ENCODE measurements at regions not wholly inside any gene's neighbourhood (a gene's known extent, or its start where the extent isn't known, plus 50 kb on each side); places are given as distances from the start of the nearest gene placed in this dataset.

DNA sequence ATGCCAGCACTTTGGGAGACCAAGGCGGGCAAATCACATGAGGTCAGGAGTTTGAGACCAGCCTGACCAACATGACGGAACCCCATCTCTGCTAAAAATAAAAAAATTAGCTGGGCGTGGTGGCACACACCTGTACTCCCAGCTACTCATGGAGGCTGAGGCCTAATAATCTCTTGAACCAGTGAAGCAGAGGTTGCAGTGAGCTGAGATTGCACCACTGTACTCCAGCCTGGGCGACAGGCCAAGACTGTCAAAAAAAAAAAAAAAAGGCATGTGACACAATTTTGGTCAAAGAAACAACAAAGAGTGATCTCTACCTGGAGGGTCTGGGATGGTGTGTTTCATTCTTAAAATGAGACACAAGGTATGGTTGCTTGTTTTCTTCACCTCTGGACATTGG is 188.2 kb upstream of the HS3ST1 start:
- ChIA-PET POLR2A (interaction anchor here (0.8 to 2.3 kb wide), 4 partner anchors 8 to 111 kb away, joined by 4 to 16 read pairs (median 6); no protein-coding TSS in a partner anchor), RAD21 (ENCODE audit: low non-redundant PET in 1 of 2, low total read pairs in 2 of 2, uncharacterized antibody in 2 of 2, unreplicated experiment in 2 of 2) (no interaction called here), CTCF (no interaction called here)
- no peak overlapping the region for H3K9ac ChIP-seq (ENCODE audit: low read length)
- DNase-seq (ENCODE audit: low read depth, low spot score) = no peak
- H3K36me3 ChIP-seq (ENCODE audit: control insufficient read depth in 1 of 2, insufficient read depth in 2 of 2, low read length in 2 of 2) = no peaks in the 10 kb centered on the region
- no TSS peak for BruUV-seq (replicated peaks)
- peak overlapping the region; percentile 98 for H3K27ac ChIP-seq (ENCODE audit: low read depth, low read length)
- no peak overlapping the region for H2AFZ ChIP-seq (ENCODE audit: low read depth, low read length, poor library complexity, severe bottlenecking)
- TF ChIP-seq TCF7L2 (IDR thresholded peaks at IDR 0.05; ENCODE audit: borderline replicate concordance, extremely low read depth, insufficient read depth, insufficient read length) (no peak), POLR2A (IDR thresholded peaks at IDR 0.05; ENCODE audit: borderline replicate concordance, extremely low read depth, insufficient read depth, insufficient read length) (no peak), RAD21 (IDR thresholded peaks at IDR 0.05; ENCODE audit: low read depth) (no peak), SRF (IDR thresholded peaks at IDR 0.05; ENCODE audit: low read depth) (no peak), CBX3 (IDR thresholded peaks at IDR 0.05; ENCODE audit: low read depth) (no peak)
- TF ChIP-seq, protein P1, sequence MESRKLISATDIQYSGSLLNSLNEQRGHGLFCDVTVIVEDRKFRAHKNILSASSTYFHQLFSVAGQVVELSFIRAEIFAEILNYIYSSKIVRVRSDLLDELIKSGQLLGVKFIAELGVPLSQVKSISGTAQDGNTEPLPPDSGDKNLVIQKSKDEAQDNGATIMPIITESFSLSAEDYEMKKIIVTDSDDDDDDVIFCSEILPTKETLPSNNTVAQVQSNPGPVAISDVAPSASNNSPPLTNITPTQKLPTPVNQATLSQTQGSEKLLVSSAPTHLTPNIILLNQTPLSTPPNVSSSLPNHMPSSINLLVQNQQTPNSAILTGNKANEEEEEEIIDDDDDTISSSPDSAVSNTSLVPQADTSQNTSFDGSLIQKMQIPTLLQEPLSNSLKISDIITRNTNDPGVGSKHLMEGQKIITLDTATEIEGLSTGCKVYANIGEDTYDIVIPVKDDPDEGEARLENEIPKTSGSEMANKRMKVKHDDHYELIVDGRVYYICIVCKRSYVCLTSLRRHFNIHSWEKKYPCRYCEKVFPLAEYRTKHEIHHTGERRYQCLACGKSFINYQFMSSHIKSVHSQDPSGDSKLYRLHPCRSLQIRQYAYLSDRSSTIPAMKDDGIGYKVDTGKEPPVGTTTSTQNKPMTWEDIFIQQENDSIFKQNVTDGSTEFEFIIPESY (IDR thresholded peaks at IDR 0.05; ENCODE audit: extremely low read depth, insufficient replicate concordance, low read length) = no peak
- intact Hi-C loops (cut with micrococcal nuclease) = loop anchor here (10.0 kb wide), 1 partner anchor 72 kb away; no protein-coding TSS in a partner anchor
- H3K27me3 ChIP-seq (ENCODE audit: insufficient read depth, low read length) = no peaks in the 10 kb centered on the region
- H3K4me1 ChIP-seq (ENCODE audit: control insufficient read depth in 1 of 2, insufficient read depth in 2 of 2, low read length in 2 of 2) = peaks cover 66 to 84% of the 10 kb centered on the region in 2 experiments
- H3K4me2 ChIP-seq (ENCODE audit: low read length) = peak overlapping the region; percentile 71; the same call in 1 of the 2 replicates
- no peaks in the 10 kb centered on the region for H3K79me2 ChIP-seq (ENCODE audit: insufficient read depth, low read length)
- H4K20me1 ChIP-seq (ENCODE audit: insufficient read depth) = no peaks in the 10 kb centered on the region
- no peaks in the 10 kb centered on the region for H3K9me3 ChIP-seq (ENCODE audit: control insufficient read depth in 1 of 2, insufficient read depth in 1 of 2, low read depth in 1 of 2, low read length in 2 of 2)
- no peak overlapping the region for H3K4me3 ChIP-seq (replicated peaks in 1 of 2; ENCODE audit: low read depth in 1 of 2, low read length in 2 of 2)
- ATAC-seq = no peak
- no peaks in the 10 kb centered on the region for H3K9me2 ChIP-seq (ENCODE audit: insufficient read depth)

DNA sequence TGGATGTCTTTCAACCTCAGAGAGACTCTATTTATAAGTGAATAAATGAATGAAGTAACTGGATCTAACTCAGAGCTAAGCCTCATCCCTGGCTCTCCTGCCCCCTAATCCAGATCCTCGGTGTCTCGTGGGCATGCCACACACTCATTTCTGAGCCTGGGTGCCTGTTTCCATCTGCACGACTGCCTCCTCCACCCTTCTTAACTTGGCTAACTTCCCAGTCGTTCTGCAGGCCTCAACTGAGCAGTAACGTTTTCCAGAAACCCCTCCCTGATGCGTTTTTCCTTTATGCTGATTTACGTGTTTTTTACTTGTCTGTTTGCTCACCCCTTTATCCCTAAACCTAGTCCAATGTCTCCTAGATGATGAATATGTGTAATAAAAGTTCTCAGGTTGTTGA is 186.9 kb upstream of the HS3ST1 start:
- Histone ChIP-seq H3K4me1 (ENCODE audit: control insufficient read depth in 1 of 2, insufficient read depth in 2 of 2, low read length in 2 of 2) (peaks cover 72 to 84% of the 10 kb centered on the region in 2 experiments), H3K9me2 (ENCODE audit: insufficient read depth) (no peaks in the 10 kb centered on the region), H4K20me1 (ENCODE audit: insufficient read depth) (no peaks in the 10 kb centered on the region), H3K9ac (ENCODE audit: low read length) (peak overlapping the region; percentile 67), H3K4me2 (ENCODE audit: low read length) (peak overlapping the region; percentile 71), H3K36me3 (ENCODE audit: control insufficient read depth in 1 of 2, insufficient read depth in 2 of 2, low read length in 2 of 2) (no peaks in the 10 kb centered on the region), H3K4me3 (replicated peaks in 1 of 2; ENCODE audit: low read depth in 1 of 2, low read length in 2 of 2) (no peak overlapping the region; a peak in 1 of 4 replicates), H3K27me3 (ENCODE audit: insufficient read depth, low read length) (no peaks in the 10 kb centered on the region), H3K27ac (ENCODE audit: low read depth, low read length) (peak overlapping the region; percentile 98), H3K79me2 (ENCODE audit: insufficient read depth, low read length) (no peaks in the 10 kb centered on the region), H3K9me3 (ENCODE audit: control insufficient read depth in 1 of 2, insufficient read depth in 1 of 2, low read depth in 1 of 2, low read length in 2 of 2) (no peaks in the 10 kb centered on the region), H2AFZ (ENCODE audit: low read depth, low read length, poor library complexity, severe bottlenecking) (no peak overlapping the region)
- ChIA-PET POLR2A (interaction anchor here (1.3 to 2.3 kb wide), 3 partner anchors 10 to 110 kb away, joined by 5 to 16 read pairs (median 7); no protein-coding TSS in a partner anchor), RAD21 (ENCODE audit: low non-redundant PET in 1 of 2, low total read pairs in 2 of 2, uncharacterized antibody in 2 of 2, unreplicated experiment in 2 of 2) (no interaction called here), CTCF (no interaction called here)
- no TSS peak for BruUV-seq (replicated peaks)
- ATAC-seq = peak; percentile 35
- no peak for DNase-seq (ENCODE audit: low read depth, low spot score)
- TF ChIP-seq POLR2AphosphoS5 (IDR thresholded peaks at IDR 0.05; ENCODE audit: low read depth, low read length) = peak; percentile 60
- peak; percentile 21 for TF ChIP-seq TCF7L2 (IDR thresholded peaks at IDR 0.05; ENCODE audit: borderline replicate concordance, extremely low read depth, insufficient read depth, insufficient read length)
- no peak for TF ChIP-seq POLR2A (IDR thresholded peaks at IDR 0.05; ENCODE audit: borderline replicate concordance, extremely low read depth, insufficient read depth, insufficient read length)
- intact Hi-C loops (cut with micrococcal nuclease) = loop anchor here (10.0 kb wide), 1 partner anchor 71 kb away; no protein-coding TSS in a partner anchor
